H1 (cell line): ENCODE measurements at regions not wholly inside any gene's neighbourhood (a gene's known extent, or its start where the extent isn't known, plus 50 kb on each side); places are given as distances from the start of the nearest gene placed in this dataset.

Experiments used
- CTCF ChIA-PET: fragments of 300-600 bp; sonication (Branson Sonifier 250); formaldehyde crosslinking; loops from one replicate; lab custom pipeline; 2021; ENCODE audit not compliant: partially characterized antibody; lab: Charles Lee
- POLR2A ChIA-PET: fragments of 300-600 bp; sonication (Branson Sonifier 250); formaldehyde crosslinking; loops from one replicate; lab custom pipeline; 2021; ENCODE audit warnings: inconsistent platforms; ENCODE audit not compliant: partially characterized antibody; lab: Charles Lee
- DNase-seq, 2 experiments: peaks; one replicate each; pipeline versions ENCODE4 v3.0.0 to v3.0.0-alpha.2; 2010 to 2022; ENCODE audit warnings: low spot score in 2 of 2, low read depth in 1 of 2, mixed read lengths in 1 of 2
- FAIRE-seq: peaks from 2 replicates; lab custom pipeline; 2011; peaks lifted over from hg19 to GRCh38; lab: Jason Lieb, UNC
- H2AFZ ChIP-seq: 2 replicates; pipeline ENCODE4 v1.8.1; 2012; ENCODE audit warnings: low read length, inconsistent platforms
- H2AK5ac ChIP-seq: 2 replicates; pipeline ENCODE4 v1.6.1; 2013; ENCODE audit warnings: low read depth, low read length
- H2BK120ac ChIP-seq: replicated peaks from 2 replicates; pipeline ENCODE3; 2013; ENCODE audit warnings: low read depth, low read length, inconsistent platforms
- H2BK12ac ChIP-seq: 2 replicates; pipeline ENCODE4 v1.6.1; 2013; ENCODE audit warnings: low read depth, low read length
- H2BK15ac ChIP-seq: 2 replicates; pipeline ENCODE4 v1.6.1; 2013; ENCODE audit warnings: low read length
- H2BK20ac ChIP-seq: 2 replicates; pipeline ENCODE4 v1.6.1; 2013; ENCODE audit warnings: low read length
- H2BK5ac ChIP-seq: 2 replicates; pipeline ENCODE4 v1.6.1; 2013; ENCODE audit warnings: low read depth, low read length
- H3K14ac ChIP-seq: 2 replicates; pipeline ENCODE4 v1.6.1; 2013; ENCODE audit warnings: inconsistent platforms; ENCODE audit not compliant: insufficient read length
- H3K18ac ChIP-seq: 2 replicates; pipeline ENCODE4 v1.6.1; 2013; ENCODE audit warnings: low read length; ENCODE audit errors: extremely low read depth
- H3K23ac ChIP-seq: 2 replicates; pipeline ENCODE4 v1.6.1; 2013; ENCODE audit warnings: inconsistent platforms; ENCODE audit not compliant: insufficient read length
- H3K23me2 ChIP-seq: 2 replicates; pipeline ENCODE4 v1.6.1; 2013; ENCODE audit warnings: low read depth, low read length
- H3K27ac ChIP-seq: 2 replicates; pipeline ENCODE4 v1.6.1; 2011; ENCODE audit warnings: low read depth, low read length, inconsistent platforms
- H3K27me3 ChIP-seq, 4 experiments: replicated peaks in 1 of 4; 1 replicate in 1 of 4; 2 replicates in 3 of 4; pipeline versions ENCODE4 v1.6.1 to v1.8.1; 2011 to 2013; ENCODE audit warnings: low read length in 3 of 4, mild to moderate bottlenecking in 3 of 4, inconsistent platforms in 2 of 4, mixed read lengths in 2 of 4, moderate library complexity in 1 of 4; ENCODE audit not compliant: control insufficient read depth in 3 of 4, insufficient read depth in 3 of 4; ENCODE audit errors: extremely low read depth in 1 of 4
- H3K36me3 ChIP-seq, 4 experiments: 2 replicates each; pipeline versions ENCODE4 v1.6.1 to v1.8.1; 2011 to 2013; ENCODE audit warnings: mild to moderate bottlenecking in 4 of 4, low read length in 3 of 4, moderate library complexity in 2 of 4, control low read depth in 1 of 4, inconsistent platforms in 1 of 4; ENCODE audit not compliant: insufficient read depth in 4 of 4, control insufficient read depth in 2 of 4
- H3K4ac ChIP-seq: replicated peaks from 2 replicates; pipeline ENCODE3; 2013; ENCODE audit warnings: low read length, low read depth, mixed read lengths, inconsistent platforms; ENCODE audit not compliant: insufficient read length
- H3K4me1 ChIP-seq, 4 experiments: replicated peaks in 1 of 4; 1 replicate in 1 of 4; 2 replicates in 3 of 4; pipeline versions ENCODE4 v1.6.1 to v1.8.1; 2011 to 2013; ENCODE audit warnings: low read length in 3 of 4, inconsistent platforms in 2 of 4, mixed read lengths in 1 of 4; ENCODE audit not compliant: insufficient read depth in 4 of 4, control insufficient read depth in 3 of 4
- H3K4me2 ChIP-seq, 2 experiments: 2 replicates each; pipeline versions ENCODE4 v1.6.1 to v1.8.1; 2011 to 2013; ENCODE audit warnings: low read depth in 2 of 2, low read length in 2 of 2, control low read depth in 1 of 2, inconsistent platforms in 1 of 2, mild to moderate bottlenecking in 1 of 2; ENCODE audit not compliant: insufficient read depth in 1 of 2
- H3K4me3 ChIP-seq, 4 experiments: fragments of 200-600, 300-600 bp in 1 of 4; sonication (generic), shearing (Covaris generic), sonication (Bioruptor Twin) in 1 of 4; 2 replicates each; pipeline versions ENCODE4 v1.5.1 to v1.8.1; 2011 to 2016; ENCODE audit warnings: low read length in 4 of 4, low read depth in 3 of 4, control low read depth in 2 of 4, inconsistent platforms in 2 of 4, mild to moderate bottlenecking in 2 of 4, mixed read lengths in 1 of 4, moderate library complexity in 1 of 4; ENCODE audit not compliant: insufficient read depth in 2 of 4; ENCODE audit errors: extremely low read depth in 1 of 4
- H3K56ac ChIP-seq: replicated peaks from 2 replicates; pipeline ENCODE3; 2013; ENCODE audit warnings: low read depth, mild to moderate bottlenecking, mixed read lengths, low read length, inconsistent platforms; ENCODE audit not compliant: insufficient read length
- H3K79me1 ChIP-seq: 2 replicates; pipeline ENCODE4 v1.6.1; 2013; ENCODE audit warnings: low read depth, low read length, control low read depth
- H3K79me2 ChIP-seq, 2 experiments: 2 replicates each; pipeline versions ENCODE4 v1.6.1 to v1.8.1; 2012 to 2013; ENCODE audit warnings: low read length in 2 of 2, mild to moderate bottlenecking in 2 of 2, inconsistent platforms in 1 of 2; ENCODE audit not compliant: insufficient read depth in 2 of 2, control insufficient read depth in 1 of 2
- H3K9ac ChIP-seq, 4 experiments: replicated peaks in 1 of 4; 1 replicate in 1 of 4; 2 replicates in 3 of 4; pipeline versions ENCODE4 v1.6.1 to v1.8.1; 2011 to 2013; ENCODE audit warnings: low read depth in 3 of 4, low read length in 3 of 4, control low read depth in 2 of 4, mild to moderate bottlenecking in 2 of 4, moderate library complexity in 2 of 4, inconsistent platforms in 1 of 4; ENCODE audit errors: extremely low read depth in 1 of 4
- H3K9me3 ChIP-seq, 2 experiments: 2 replicates each; pipeline versions ENCODE4 v1.6.1 to v1.8.1; 2012 to 2013; ENCODE audit warnings: mild to moderate bottlenecking in 2 of 2, moderate library complexity in 2 of 2, control low read depth in 1 of 2, inconsistent platforms in 1 of 2, low read depth in 1 of 2, low read length in 1 of 2, mixed read lengths in 1 of 2; ENCODE audit not compliant: insufficient read depth in 2 of 2
- H4K20me1 ChIP-seq, 2 experiments: replicated peaks in 1 of 2; 2 replicates each; pipeline versions ENCODE3 to v1.8.1; 2011 to 2013; ENCODE audit warnings: inconsistent platforms in 2 of 2, low read length in 2 of 2, mild to moderate bottlenecking in 1 of 2; ENCODE audit not compliant: insufficient read depth in 2 of 2, control insufficient read depth in 1 of 2
- H4K5ac ChIP-seq: 2 replicates; pipeline ENCODE4 v1.6.1; 2013; ENCODE audit warnings: low read length, low read depth, mixed read lengths, inconsistent platforms; ENCODE audit not compliant: insufficient read length
- H4K8ac ChIP-seq: 2 replicates; pipeline ENCODE4 v1.8.0; 2013; ENCODE audit warnings: mild to moderate bottlenecking, moderate library complexity, low read length, inconsistent platforms; ENCODE audit not compliant: insufficient read depth; ENCODE audit errors: extremely low read depth
- H4K91ac ChIP-seq: replicated peaks from 2 replicates; pipeline ENCODE3; 2013; ENCODE audit warnings: low read length, mixed read lengths, inconsistent platforms; ENCODE audit not compliant: insufficient read length
- HDAC2 ChIP-seq, 2 experiments: fragments of 300-600 bp in 1 of 2; sonication (generic) in 1 of 2; IDR thresholded peaks; 2 replicates each; pipeline ENCODE4 v1.6.1; 2011 to 2012; ENCODE audit warnings: low read depth in 2 of 2, low read length in 2 of 2, mild to moderate bottlenecking in 2 of 2, moderate library complexity in 2 of 2, borderline replicate concordance in 1 of 2, inconsistent platforms in 1 of 2

- Histone ChIP-seq H3K23ac (no peak overlapping the region), H3K27me3 (no peaks in the 10 kb centered on the region), H3K18ac (no peak overlapping the region), H4K5ac (no peak overlapping the region), H3K56ac (no peak overlapping the region), H3K79me1 (no peaks in the 10 kb centered on the region), H4K91ac (no peak overlapping the region), H3K79me2 (no peaks in the 10 kb centered on the region), H3K27ac (no peak overlapping the region), H3K4me2 (no peak overlapping the region), H2BK120ac (no peak overlapping the region), H2AK5ac (no peak overlapping the region), H3K9me3 (no peaks in the 10 kb centered on the region), H3K4me1 (no peaks in the 10 kb centered on the region), H3K4ac (no peak overlapping the region), H4K8ac (no peak overlapping the region), H3K14ac (no peak overlapping the region), H3K23me2 (no peaks in the 10 kb centered on the region), H3K4me3 (no peak overlapping the region), H2AFZ (no peak overlapping the region), H2BK20ac (no peak overlapping the region), H3K9ac (no peak overlapping the region), H2BK12ac (no peak overlapping the region), H3K36me3 (no peaks in the 10 kb centered on the region), H4K20me1 (no peaks in the 10 kb centered on the region), H2BK5ac (no peak overlapping the region), H2BK15ac (no peak overlapping the region)
- FAIRE-seq (no peak), DNase-seq (no peak)
- ChIA-PET POLR2A (no interaction called here), CTCF (interaction anchor here (0.6 kb wide), 1 partner anchor 249 kb away, joined by 3 read pairs; no protein-coding TSS in a partner anchor)
- no peak for TF ChIP-seq HDAC2 (IDR thresholded peaks at IDR 0.05; ENCODE audit: borderline replicate concordance in 1 of 2, low read depth in 2 of 2, low read length in 2 of 2)
Observed at GRCh38 chr2:189300916-189301315, 121.4 kb upstream of the COL5A2 start.
